ENCODE measurements at regions not wholly inside any gene's neighbourhood (a gene's known extent, or its start where the extent isn't known, plus 50 kb on each side); places are given as distances from the start of the nearest gene placed in this dataset.

DNA sequence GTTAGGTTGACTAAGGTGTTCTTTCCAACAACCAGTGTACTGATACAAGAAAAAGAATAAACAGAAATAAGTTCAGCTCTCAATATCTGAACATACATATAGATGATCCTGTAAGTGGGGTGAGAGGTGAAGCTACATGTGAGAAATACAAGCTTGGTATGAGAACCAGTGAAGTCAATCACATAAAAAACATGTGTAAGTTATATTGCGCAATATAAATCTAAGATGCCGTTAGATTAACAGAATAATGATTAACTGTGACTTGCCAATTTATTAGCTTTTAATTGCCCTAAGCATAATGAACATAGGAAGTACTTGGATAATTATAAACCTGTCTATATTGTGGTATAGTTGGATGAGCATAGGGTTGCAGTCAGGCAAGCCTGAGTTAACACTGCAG, 1597.1 kb upstream of the GOT2 start:
- Histone ChIP-seq H3K4me3 (ENCODE audit: low read depth in 1 of 3, low read length in 3 of 3) (no peak overlapping the region), H3K9ac (ENCODE audit: low read depth in 1 of 2, low read length in 2 of 2) (no peak overlapping the region), H3K27me3 (ENCODE audit: control insufficient read depth in 4 of 4, insufficient read depth in 4 of 4, low read length in 3 of 4) (no peaks in the 10 kb centered on the region), H3K4me1 (ENCODE audit: control insufficient read depth in 4 of 4, insufficient read depth in 4 of 4, low read length in 3 of 4) (no peaks in the 10 kb centered on the region), H3K36me3 (ENCODE audit: control insufficient read depth in 4 of 4, insufficient read depth in 3 of 4, low read depth in 1 of 4, low read length in 3 of 4) (no peaks in the 10 kb centered on the region), H3K9me3 (ENCODE audit: control insufficient read depth in 4 of 4, low read length in 3 of 4) (no peaks in the 10 kb centered on the region), H3K27ac (ENCODE audit: low read depth in 1 of 2, low read length in 2 of 2) (no peak overlapping the region)
- DNase-seq (ENCODE audit: low spot score) = no peak
- 44% methylated on average over 2 of the region's 2 CpGs for WGBS
- TF ChIP-seq YY1 (IDR thresholded peaks at IDR 0.05) = no peak
- no peak for TF ChIP-seq FOXA1 (IDR thresholded peaks at IDR 0.05)
- TF ChIP-seq HNF4G (IDR thresholded peaks at IDR 0.05) = no peak
- TF ChIP-seq, protein P1, sequence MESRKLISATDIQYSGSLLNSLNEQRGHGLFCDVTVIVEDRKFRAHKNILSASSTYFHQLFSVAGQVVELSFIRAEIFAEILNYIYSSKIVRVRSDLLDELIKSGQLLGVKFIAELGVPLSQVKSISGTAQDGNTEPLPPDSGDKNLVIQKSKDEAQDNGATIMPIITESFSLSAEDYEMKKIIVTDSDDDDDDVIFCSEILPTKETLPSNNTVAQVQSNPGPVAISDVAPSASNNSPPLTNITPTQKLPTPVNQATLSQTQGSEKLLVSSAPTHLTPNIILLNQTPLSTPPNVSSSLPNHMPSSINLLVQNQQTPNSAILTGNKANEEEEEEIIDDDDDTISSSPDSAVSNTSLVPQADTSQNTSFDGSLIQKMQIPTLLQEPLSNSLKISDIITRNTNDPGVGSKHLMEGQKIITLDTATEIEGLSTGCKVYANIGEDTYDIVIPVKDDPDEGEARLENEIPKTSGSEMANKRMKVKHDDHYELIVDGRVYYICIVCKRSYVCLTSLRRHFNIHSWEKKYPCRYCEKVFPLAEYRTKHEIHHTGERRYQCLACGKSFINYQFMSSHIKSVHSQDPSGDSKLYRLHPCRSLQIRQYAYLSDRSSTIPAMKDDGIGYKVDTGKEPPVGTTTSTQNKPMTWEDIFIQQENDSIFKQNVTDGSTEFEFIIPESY (IDR thresholded peaks at IDR 0.05) = no peak

GRCh38 chr16:60329108-60329507, 1595.0 kb upstream of the GOT2 start:
- no peak for DNase-seq (ENCODE audit: low spot score)
- no peaks in the 10 kb centered on the region for H3K36me3 ChIP-seq (ENCODE audit: control insufficient read depth in 4 of 4, insufficient read depth in 3 of 4, low read depth in 1 of 4, low read length in 3 of 4)
- no peaks in the 10 kb centered on the region for H3K27me3 ChIP-seq (ENCODE audit: control insufficient read depth in 4 of 4, insufficient read depth in 4 of 4, low read length in 3 of 4)
- H3K27ac ChIP-seq (ENCODE audit: low read depth in 1 of 2, low read length in 2 of 2) = no peak overlapping the region
- H3K9ac ChIP-seq (ENCODE audit: low read depth in 1 of 2, low read length in 2 of 2) = no peak overlapping the region
- H3K4me3 ChIP-seq (ENCODE audit: low read depth in 1 of 3, low read length in 3 of 3) = no peak overlapping the region
- H3K4me1 ChIP-seq (ENCODE audit: control insufficient read depth in 4 of 4, insufficient read depth in 4 of 4, low read length in 3 of 4) = no peaks in the 10 kb centered on the region
- TF ChIP-seq REST (IDR thresholded peaks at IDR 0.05) (no peak), HNF4G (IDR thresholded peaks at IDR 0.05) (no peak), GABPA (IDR thresholded peaks at IDR 0.05 in 1 of 2, conservative IDR thresholded peaks at IDR 0.05 in 1 of 2) (no peak), TAF1 (conservative IDR thresholded peaks at IDR 0.05) (no peak), EGR1 (IDR thresholded peaks at IDR 0.05; ENCODE audit: low read depth in 2 of 2) (no peak), HNF4A (conservative IDR thresholded peaks at IDR 0.05) (no peak), NR2F2 (IDR thresholded peaks at IDR 0.05) (no peak), YY1 (IDR thresholded peaks at IDR 0.05) (no peak), RXRA (IDR thresholded peaks at IDR 0.05) (no peak), FOXA1 (IDR thresholded peaks at IDR 0.05) (no peak), SP1 (IDR thresholded peaks at IDR 0.05) (no peak), JUND (IDR thresholded peaks at IDR 0.05) (no peak), CTCF (IDR thresholded peaks at IDR 0.05; ENCODE audit: low read depth, low read length, missing input control) (no peak)
- TF ChIP-seq, protein P2, sequence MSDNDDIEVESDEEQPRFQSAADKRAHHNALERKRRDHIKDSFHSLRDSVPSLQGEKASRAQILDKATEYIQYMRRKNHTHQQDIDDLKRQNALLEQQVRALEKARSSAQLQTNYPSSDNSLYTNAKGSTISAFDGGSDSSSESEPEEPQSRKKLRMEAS (IDR thresholded peaks at IDR 0.05) = no peak
- TF ChIP-seq, protein P3, sequence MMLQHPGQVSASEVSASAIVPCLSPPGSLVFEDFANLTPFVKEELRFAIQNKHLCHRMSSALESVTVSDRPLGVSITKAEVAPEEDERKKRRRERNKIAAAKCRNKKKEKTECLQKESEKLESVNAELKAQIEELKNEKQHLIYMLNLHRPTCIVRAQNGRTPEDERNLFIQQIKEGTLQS (IDR thresholded peaks at IDR 0.05) = no peak
- TF ChIP-seq, protein P1 (IDR thresholded peaks at IDR 0.05) = no peak
- 78% methylated on average over 2 of the region's 2 CpGs for WGBS
- no peaks in the 10 kb centered on the region for H3K9me3 ChIP-seq (ENCODE audit: control insufficient read depth in 4 of 4, low read length in 3 of 4)

Data from liver (tissue), 8 donors.